CD4-positive, alpha-beta T cell (primary cell): ENCODE measurements at regions not wholly inside any gene's neighbourhood (a gene's known extent, or its start where the extent isn't known, plus 50 kb on each side); places are given as distances from the start of the nearest gene placed in this dataset.

Experiments used
- ATAC-seq: fragments of 200-7000 bp; cut with Tn5 transposase; one replicate; pipeline ENCODE4 v1.10.0; 2022; ENCODE audit warnings: mild to moderate bottlenecking; ENCODE audit not compliant: poor library complexity
- CTCF ChIA-PET: fragments of 350-600 bp; sonication (Branson Sonifier 250); formaldehyde crosslinking; loops from one replicate; lab custom pipeline; 2021; ENCODE audit warnings: antibody characterized with exemption, inconsistent platforms; lab: Charles Lee
- POLR2A ChIA-PET: fragments of 350-600 bp; sonication (Branson Sonifier 250); formaldehyde crosslinking; loops from one replicate; lab custom pipeline; 2021; ENCODE audit warnings: antibody characterized with exemption, inconsistent platforms; lab: Charles Lee
- DNase-seq, 14 experiments: peaks; one replicate each; pipeline ENCODE4 v3.0.0-alpha.2; 2013 to 2020; ENCODE audit warnings: mixed read lengths in 2 of 14
- H3K27ac ChIP-seq, 2 donors: one replicate each; pipeline versions ENCODE4 v1.5.1 to v1.7.0; 2013; ENCODE audit warnings: low read length in 2 of 2, low read depth in 1 of 2, mild to moderate bottlenecking in 1 of 2
- H3K27me3 ChIP-seq, 2 experiments: 1 replicate in 1 of 2; 2 replicates in 1 of 2; pipeline versions ENCODE4 v1.6.1 to v1.7.0; 2013; ENCODE audit warnings: low read length in 2 of 2, control low read depth in 1 of 2, mild to moderate bottlenecking in 1 of 2, moderate library complexity in 1 of 2; ENCODE audit not compliant: insufficient read depth in 2 of 2, control insufficient read depth in 1 of 2
- H3K36me3 ChIP-seq: one replicate; pipeline ENCODE4 v1.6.1; 2013; ENCODE audit warnings: low read length, control low read depth; ENCODE audit not compliant: insufficient read depth
- H3K4me1 ChIP-seq: one replicate; pipeline ENCODE4 v1.6.1; 2013; ENCODE audit warnings: low read length, control low read depth; ENCODE audit not compliant: insufficient read depth
- H3K4me3 ChIP-seq: one replicate; pipeline ENCODE4 v1.5.1; 2013; ENCODE audit warnings: mild to moderate bottlenecking, low read length, moderate library complexity
- H3K9me3 ChIP-seq, 2 experiments: 1 replicate in 1 of 2; 2 replicates in 1 of 2; pipeline versions ENCODE4 v1.6.1 to v1.7.0; 2013; ENCODE audit warnings: low read length in 2 of 2, mild to moderate bottlenecking in 2 of 2, control low read depth in 1 of 2, moderate library complexity in 1 of 2; ENCODE audit not compliant: control insufficient read depth in 1 of 2, insufficient read depth in 1 of 2
- H3K27ac Mint-ChIP-seq: one replicate; pipeline ENCODE4 v1.8.0; 2020; ENCODE audit warnings: mixed read lengths
- H3K27me3 Mint-ChIP-seq: one replicate; pipeline ENCODE4 v1.8.0; 2021; ENCODE audit warnings: mixed read lengths
- H3K36me3 Mint-ChIP-seq: one replicate; pipeline ENCODE4 v1.8.0; 2021; ENCODE audit warnings: low read depth, mixed read lengths
- H3K4me1 Mint-ChIP-seq: one replicate; pipeline ENCODE4 v1.8.0; 2021; ENCODE audit warnings: low read depth, mixed read lengths
- H3K4me3 Mint-ChIP-seq: one replicate; pipeline ENCODE4 v1.8.0; 2020; ENCODE audit warnings: mild to moderate bottlenecking, mixed read lengths
- H3K9me3 Mint-ChIP-seq: one replicate; pipeline ENCODE4 v1.8.0; 2020; ENCODE audit warnings: mixed read lengths
- intact Hi-C, 2 experiments: fragments of 100-400 bp; cut with DNase I in 1 of 2; cut with micrococcal nuclease in 1 of 2; formaldehyde crosslinking; loops; one replicate each; pipeline versions ENCODE4 v1.15.1 to v1.9.0; 2023 to 2025; cut with DNase I, micrococcal nuclease
- TF ChIP-seq, protein P1 (sequence below): fragments of 200-600 bp; IDR thresholded peaks from one replicate; pipeline ENCODE4 v1.8.0; 2022; ENCODE audit warnings: antibody characterized with exemption, mild to moderate bottlenecking

DNA sequence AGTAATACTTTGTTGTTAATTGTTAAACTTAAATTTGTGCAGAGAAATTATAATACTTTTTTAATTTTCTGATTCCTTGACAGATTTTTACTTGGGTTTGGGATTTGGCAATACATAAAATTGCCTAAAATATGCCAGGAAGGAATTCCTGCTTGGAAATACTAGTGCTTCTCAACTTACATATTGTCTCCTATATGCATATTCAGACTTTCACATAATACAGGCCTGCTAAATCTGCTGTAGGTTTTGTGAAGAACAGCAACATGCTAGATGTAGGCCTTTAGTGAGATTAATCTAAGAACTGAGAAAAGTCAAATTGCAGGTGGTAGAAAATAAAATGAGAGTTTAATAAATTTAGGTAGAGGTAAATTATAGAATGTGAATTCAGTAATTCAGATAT is 468.5 kb upstream of the MIS18BP1 start:
- CTCF ChIA-PET: no interaction called here
- TF ChIP-seq, protein P1, sequence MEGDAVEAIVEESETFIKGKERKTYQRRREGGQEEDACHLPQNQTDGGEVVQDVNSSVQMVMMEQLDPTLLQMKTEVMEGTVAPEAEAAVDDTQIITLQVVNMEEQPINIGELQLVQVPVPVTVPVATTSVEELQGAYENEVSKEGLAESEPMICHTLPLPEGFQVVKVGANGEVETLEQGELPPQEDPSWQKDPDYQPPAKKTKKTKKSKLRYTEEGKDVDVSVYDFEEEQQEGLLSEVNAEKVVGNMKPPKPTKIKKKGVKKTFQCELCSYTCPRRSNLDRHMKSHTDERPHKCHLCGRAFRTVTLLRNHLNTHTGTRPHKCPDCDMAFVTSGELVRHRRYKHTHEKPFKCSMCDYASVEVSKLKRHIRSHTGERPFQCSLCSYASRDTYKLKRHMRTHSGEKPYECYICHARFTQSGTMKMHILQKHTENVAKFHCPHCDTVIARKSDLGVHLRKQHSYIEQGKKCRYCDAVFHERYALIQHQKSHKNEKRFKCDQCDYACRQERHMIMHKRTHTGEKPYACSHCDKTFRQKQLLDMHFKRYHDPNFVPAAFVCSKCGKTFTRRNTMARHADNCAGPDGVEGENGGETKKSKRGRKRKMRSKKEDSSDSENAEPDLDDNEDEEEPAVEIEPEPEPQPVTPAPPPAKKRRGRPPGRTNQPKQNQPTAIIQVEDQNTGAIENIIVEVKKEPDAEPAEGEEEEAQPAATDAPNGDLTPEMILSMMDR: no peak
- Mint-ChIP-seq H3K27me3 (no peaks in the 10 kb centered on the region), H3K9me3 (peaks cover 5% of the 10 kb centered on the region), H3K27ac (no peak overlapping the region), H3K4me1 (no peaks in the 10 kb centered on the region), H3K4me3 (no peak overlapping the region), H3K36me3 (no peaks in the 10 kb centered on the region)
- ATAC-seq (no peak), DNase-seq (no peak)
- POLR2A ChIA-PET: no interaction called here
- H3K4me1 ChIP-seq: no peaks in the 10 kb centered on the region
- H3K27ac ChIP-seq: no peak overlapping the region
- no peaks in the 10 kb centered on the region for H3K36me3 ChIP-seq
- H3K9me3 ChIP-seq: peaks cover 0 to 4% of the 10 kb centered on the region in 2 experiments
- H3K4me3 ChIP-seq: no peak overlapping the region
- intact Hi-C loops: no loop called here
- H3K27me3 ChIP-seq: no peaks in the 10 kb centered on the region

DNA sequence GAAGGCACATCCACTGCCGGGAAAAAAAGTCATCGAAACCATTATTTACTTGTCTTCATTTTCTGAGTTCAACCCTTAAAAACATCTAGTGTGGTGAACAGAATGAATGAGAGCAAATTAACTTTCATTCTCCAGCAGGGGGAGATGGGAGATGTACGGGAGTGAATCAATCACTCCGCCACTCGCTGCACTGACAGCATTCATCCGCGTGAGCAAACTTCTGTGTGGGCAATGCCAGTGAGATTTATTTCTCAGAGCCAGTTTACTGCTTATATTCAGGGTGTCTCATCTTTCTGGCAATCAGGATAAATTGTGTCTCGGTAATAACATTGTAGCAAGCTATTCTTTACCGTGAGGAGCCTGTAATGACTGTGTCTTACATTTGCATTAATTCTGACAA is 463.6 kb upstream of the MIS18BP1 start:
- DNase-seq: no peak

DNA sequence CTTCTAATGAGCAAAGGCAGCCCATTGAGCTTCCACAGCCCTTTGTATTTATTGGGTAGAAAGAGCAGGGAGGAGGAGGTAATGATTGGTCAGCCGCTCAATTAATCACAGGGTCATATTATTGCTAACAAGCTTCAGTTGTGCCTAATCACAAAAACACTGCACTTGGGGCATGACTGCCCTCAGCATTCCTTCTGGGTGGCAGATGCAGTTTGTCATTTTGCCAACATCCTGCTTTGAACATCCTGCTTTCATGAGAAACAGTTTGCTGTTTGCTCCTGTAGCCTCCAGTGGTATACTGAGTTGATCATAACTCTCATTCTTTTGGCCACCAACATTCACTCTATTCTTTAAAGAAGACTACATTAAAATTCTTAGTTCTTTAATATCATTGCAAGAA is 462.9 kb upstream of the MIS18BP1 start:
- POLR2A ChIA-PET: no interaction called here
- H3K9me3 Mint-ChIP-seq: peaks cover 4% of the 10 kb centered on the region

More for the DNA sequence above, 463.6 kb upstream of the MIS18BP1 start:
- Mint-ChIP-seq H3K9me3 (peaks cover 4% of the 10 kb centered on the region), H3K36me3 (no peaks in the 10 kb centered on the region), H3K4me3 (no peak overlapping the region), H3K4me1 (no peaks in the 10 kb centered on the region), H3K27ac (no peak overlapping the region), H3K27me3 (no peaks in the 10 kb centered on the region)
- intact Hi-C loops: no loop called here
- POLR2A ChIA-PET: no interaction called here
- TF ChIP-seq, protein P1: no peak
- Histone ChIP-seq H3K4me1 (no peaks in the 10 kb centered on the region), H3K9me3 (peaks cover 0 to 8% of the 10 kb centered on the region in 2 experiments), H3K27ac (no peak overlapping the region), H3K27me3 (no peaks in the 10 kb centered on the region), H3K36me3 (no peaks in the 10 kb centered on the region), H3K4me3 (no peak overlapping the region)
- CTCF ChIA-PET: interaction anchor here (1.3 kb wide), 1 partner anchor 11 kb away, joined by 3 read pairs; no protein-coding TSS in a partner anchor
- no peak for ATAC-seq

More for the DNA sequence above, 462.9 kb upstream of the MIS18BP1 start:
- no peak for DNase-seq
- Mint-ChIP-seq H3K27me3 (no peaks in the 10 kb centered on the region), H3K36me3 (no peaks in the 10 kb centered on the region), H3K4me3 (no peak overlapping the region), H3K4me1 (no peaks in the 10 kb centered on the region), H3K27ac (no peak overlapping the region)
- TF ChIP-seq, protein P1: no peak
- H3K27ac ChIP-seq: no peak overlapping the region
- H3K27me3 ChIP-seq: no peaks in the 10 kb centered on the region
- no peak for ATAC-seq
- no peaks in the 10 kb centered on the region for H3K36me3 ChIP-seq
- no peaks in the 10 kb centered on the region for H3K4me1 ChIP-seq
- CTCF ChIA-PET: interaction anchor here (1.3 kb wide), 1 partner anchor 12 kb away, joined by 3 read pairs; no protein-coding TSS in a partner anchor
- H3K9me3 ChIP-seq: peaks cover 0 to 8% of the 10 kb centered on the region in 2 experiments
- H3K4me3 ChIP-seq: no peak overlapping the region
- intact Hi-C loops: no loop called here
